Stimulated activated CD8-positive, alpha-beta memory T cell treated with anti-CD3 and anti-CD28 coated beads, Interleukin-15, amount 100 ng/mL, for 48 hours (primary cell): ENCODE measurements at regions not wholly inside any gene's neighbourhood (a gene's known extent, or its start where the extent isn't known, plus 50 kb on each side); places are given as distances from the start of the nearest gene placed in this dataset.

Experiments used
- DNase-seq, 2 donors: peaks; one replicate each; pipeline ENCODE4 v3.0.0-alpha.2; 2020; ENCODE audit warnings: low read depth in 2 of 2

DNA sequence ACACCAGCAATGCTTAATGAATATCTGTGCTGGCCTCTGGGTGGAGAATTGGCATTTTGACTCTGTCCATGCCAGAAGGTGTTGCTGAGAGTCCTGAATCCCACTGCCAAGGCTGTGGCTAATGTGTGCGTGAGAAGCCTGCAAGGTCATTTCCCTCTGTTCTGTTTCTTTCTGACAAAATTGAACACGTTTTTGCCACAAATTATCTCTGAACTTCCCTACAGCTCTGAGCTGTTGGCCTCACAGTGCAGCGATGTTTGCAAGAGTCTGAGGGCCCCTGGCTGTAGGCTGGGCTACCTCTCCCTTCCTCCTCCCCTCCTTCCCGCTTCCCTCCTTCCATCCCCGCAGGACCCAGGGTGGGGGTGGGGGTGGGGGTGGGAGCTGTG is 154.1 kb upstream of the HS6ST1 start:
- DNase-seq = no peak

DNA sequence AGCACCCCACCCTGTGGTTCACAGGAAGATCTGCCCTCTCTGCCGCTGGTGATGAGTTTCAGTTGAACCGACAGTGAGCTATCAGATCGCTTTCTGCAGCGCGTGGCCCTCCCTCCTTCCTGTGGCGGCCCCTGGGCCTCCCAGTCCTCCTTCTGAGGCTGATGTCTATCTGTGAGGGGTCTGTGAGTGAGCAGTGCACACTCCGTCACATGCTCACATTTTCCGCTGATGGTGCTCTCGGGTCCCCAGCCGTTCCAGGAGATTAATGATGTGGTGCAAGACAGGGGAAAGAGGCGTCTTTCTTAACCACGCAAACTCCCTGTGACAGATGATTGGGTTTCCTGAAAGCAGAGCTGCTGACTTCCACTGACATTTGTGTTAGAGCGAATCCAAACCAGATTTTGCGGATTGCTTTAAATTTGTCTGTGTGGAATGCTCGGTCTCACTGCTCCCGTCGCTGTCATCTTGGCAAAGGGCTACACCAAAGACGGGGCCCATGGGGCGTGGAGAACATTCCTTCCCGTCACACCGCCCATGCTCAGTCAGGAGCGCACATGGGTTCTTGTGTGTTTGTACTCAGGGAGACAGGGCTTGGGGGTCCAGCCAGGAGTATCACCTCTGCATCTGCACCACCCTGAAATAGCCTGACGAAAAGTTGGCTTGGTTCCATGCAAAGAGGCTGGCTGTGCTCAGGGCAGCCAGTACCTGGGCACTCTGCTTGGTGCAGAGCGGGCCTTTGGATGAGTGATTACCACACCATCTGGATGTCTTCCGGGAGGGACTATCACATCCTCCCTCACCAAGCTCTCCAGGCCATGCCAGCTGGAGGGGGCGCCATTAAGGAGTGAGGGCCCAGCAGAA is 154.7 kb upstream of the HS6ST1 start:
- peak; percentile 56 to 70 for DNase-seq

DNA sequence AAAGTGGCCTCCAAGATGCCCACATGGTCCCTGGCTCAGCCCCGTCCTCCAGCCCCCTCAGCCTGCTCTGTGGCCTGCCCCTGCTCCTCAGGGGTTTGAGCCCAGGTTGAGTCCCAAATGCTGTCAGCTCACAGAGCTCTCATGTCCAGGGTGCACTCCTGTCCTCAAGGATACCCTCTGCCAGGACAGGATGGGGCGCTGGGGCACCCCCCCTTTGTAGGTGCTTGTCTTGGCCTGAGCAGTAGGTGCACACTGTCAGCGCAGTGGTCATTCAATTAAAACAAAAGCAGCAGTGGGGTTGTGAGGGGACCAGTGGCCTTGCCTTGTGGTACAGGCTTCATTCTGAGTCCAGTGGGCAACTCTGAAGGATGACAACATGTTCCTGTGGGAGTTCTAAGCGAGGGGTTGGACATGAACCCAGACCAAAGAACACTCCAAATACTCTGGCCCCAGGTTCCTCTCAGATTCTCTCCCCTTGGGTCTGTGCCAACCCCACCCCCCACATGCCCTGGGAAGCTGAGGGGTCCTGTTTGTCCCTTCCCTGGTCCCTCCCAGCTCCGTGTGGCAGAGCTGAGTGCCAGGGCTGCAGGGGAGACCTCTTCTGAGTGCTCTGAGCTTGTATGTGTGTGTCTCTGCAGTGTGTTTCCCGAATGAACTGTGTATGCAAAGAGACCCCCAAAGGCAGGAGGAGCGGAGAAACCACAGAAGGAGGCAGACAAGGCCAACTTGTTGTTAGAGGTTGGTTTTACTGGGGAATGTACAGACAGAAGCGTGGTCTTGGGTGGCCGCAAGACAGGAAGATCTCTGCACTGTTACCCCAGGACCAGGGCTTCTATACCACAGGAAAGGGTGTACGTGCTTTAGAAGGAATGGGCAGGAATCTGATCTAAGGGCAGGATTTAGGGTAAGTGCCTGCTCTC is 155.6 kb upstream of the HS6ST1 start:
- DNase-seq = no peak

DNA sequence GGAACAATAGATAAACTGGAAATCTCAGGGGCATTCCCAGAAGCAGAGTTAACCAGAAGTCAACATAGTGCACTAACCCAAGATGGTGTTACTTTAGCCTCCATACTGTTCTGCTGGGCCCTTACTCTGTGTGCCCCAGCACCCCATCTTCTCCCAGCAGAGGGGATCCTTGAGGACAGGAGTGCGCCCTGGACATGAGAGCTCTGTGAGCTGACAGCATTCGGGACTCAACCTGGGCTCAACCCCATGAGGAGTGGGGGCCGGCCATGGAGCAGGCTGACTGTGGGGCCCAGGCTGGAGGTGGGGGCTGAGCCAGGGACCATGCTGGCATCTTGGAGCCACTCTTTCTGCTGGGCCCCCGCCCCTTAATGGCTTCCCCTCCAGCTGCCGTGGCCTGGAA is 156.3 kb upstream of the HS6ST1 start:
- no peak for DNase-seq

DNA sequence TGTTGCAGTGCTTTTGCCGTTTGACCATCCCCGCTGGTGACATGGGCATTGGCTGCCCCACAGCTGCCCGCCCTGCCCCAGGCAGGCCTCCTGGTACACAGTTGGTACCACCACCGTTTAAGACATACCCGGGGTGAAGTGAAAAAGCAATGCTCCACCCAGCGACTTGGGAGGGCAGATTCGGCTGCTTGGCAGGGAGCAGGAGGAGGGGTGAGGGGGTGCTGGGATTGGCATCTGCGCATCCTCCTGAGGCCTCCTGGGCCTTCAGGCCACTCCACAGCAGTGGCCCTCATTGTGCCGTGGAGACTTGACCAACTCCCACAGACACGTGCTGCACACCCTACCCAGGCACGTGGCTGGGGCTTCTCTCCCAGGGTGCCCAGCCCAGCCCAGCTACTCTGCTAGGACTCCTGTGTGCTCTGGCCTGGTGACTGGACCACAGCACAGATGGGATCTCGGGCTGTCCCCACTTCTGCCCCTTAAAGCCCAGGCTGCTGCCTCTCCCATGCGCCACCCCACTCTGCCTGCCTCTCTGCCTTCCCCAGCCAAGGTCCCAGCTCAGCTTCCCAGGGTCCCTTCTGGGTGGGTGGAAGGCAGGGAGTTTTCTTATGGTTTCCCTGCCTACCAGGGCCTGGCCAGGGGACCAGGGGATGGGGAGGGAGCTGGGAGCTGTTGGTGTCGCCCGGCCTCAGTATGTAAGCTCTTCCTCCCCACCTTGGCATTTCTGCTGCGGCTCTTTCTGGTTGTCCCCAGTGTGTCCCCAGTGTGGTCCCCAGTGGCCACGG is 157.0 kb upstream of the HS6ST1 start:
- no peak for DNase-seq

DNA sequence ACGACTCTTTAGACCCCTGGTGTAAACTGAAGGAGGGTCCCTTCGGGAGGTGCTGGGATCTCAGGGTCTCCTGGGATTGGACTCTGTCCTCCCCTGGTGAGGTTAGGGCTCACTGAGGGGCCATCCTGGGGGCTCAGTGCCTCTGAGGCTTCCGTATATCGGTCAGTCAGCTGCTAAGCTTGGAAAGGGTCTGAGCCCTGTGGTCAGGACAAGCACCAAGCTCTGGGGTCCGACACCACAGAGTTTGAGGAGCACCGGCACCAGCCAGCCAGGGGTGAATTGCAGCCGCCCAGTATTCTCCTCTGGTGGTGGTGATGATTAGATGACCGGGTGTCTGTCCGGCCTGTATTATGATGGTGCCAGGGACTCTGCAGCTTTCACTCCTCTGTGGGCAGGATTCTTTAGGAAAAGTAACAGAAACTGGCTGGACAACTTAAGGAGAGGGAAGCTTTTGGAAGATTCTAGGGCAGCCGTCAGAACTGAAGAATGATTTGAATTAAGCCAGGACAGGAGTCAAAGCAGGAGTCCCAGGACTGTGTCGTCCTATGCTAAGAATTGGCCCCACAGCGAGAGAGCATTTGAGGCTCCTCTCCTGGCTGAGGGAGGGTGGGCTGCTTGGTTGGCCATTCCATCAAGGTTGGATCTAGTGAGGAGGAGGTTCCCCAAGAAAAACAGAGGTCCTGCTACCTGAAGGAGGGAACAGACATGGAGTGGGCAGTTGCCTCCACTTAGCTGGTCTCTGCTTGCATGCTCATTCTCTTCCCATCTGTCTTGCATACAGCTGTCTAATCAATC is 158.6 kb upstream of the HS6ST1 start:
- DNase-seq = no peak

DNA sequence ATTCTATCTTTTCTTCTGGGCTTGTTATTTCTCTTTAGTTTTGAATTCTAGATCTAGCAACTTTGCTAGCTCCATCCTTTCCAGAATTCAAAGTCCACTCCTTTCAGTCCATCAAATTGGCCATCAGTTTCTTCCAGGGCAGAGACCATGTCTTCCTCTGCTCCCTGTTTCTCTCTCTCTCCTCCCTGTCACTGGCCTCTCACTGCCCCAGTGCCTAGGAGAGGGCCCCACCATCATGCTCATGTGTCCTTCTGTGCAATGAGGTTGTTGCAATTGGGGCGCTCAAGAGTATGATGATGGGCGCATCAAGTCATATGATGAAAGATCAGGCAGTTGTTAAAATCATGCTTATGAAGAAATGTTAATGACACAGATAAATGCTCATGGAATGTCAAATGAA is 159.2 kb upstream of the HS6ST1 start:
- no peak for DNase-seq

DNA sequence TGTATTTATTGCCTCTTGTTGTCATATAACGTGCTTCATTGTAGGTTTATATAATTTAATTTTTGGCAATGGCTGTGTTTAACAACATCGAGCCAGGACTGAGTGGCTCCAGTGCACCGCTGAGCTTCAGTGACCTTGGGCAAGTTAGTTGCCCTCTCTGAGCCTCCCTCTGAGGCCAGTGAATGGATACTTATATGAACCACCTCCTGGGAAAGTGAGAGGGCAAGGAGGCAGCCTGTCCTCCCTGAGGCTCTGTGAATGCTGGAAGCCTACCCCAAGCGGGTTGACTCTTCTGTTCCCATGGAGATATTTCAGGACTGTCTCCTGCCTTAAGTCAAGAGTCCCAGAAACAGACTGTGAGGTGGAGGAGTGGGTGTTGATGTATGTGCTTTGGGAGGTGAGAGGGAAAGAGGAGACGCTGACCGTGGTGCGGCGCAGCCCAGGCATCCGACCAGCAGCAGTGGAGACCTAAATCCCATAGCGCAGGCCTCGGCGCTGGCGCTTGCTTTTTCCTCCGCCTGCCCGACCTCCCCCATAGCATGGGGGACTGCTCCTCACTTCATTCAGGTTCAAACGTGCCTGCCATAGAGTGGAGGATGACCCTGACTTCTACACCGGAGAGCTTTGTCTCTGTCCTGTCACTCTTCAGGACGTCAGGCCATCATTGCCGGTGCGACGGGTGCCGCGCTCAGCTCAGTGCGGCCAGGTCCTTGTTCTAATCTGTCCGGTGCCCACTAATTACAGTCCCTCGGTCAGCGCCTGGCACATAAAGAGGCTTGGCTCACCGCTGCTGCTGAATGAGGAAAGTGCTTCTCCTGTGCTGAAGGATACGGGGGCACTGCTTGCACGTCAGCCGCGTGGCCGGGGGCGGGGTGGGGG is 167.3 kb upstream of the HS6ST1 start:
- no peak for DNase-seq

DNA sequence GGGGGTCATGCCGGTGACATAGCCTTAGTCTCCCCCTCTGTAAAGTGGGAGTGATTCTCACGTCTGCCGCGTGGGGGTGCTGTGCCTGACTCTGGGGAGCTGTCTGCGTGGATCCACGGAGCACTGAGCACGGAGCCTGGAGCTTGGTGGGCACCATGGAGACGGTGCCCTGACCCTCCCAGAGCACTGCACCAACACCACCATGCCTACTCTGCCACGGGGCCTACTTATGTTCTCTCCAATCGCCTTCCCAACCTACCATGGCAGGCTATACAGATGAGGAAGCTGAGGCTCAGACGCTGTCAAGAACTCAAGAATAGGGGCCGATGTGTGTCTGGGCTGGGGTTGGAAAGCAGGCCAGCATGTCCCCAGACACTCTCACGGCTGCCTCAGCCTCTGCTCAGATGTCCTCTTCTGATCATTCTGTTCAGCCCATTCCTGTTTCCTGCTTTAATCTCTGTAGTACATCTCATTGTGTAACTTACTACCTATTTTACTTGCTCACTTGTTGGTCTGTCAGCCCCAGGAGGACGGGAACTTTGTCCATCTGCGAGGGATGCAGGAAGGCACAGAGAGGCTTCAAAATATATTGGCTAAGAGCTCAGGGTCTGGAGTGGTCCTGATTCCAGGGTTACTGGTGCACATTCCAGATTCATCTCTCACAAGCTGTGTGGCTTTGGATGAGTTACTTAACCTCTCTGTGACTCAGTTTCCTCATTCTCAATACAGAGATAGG is 168.1 kb upstream of the HS6ST1 start:
- DNase-seq = no peak

DNA sequence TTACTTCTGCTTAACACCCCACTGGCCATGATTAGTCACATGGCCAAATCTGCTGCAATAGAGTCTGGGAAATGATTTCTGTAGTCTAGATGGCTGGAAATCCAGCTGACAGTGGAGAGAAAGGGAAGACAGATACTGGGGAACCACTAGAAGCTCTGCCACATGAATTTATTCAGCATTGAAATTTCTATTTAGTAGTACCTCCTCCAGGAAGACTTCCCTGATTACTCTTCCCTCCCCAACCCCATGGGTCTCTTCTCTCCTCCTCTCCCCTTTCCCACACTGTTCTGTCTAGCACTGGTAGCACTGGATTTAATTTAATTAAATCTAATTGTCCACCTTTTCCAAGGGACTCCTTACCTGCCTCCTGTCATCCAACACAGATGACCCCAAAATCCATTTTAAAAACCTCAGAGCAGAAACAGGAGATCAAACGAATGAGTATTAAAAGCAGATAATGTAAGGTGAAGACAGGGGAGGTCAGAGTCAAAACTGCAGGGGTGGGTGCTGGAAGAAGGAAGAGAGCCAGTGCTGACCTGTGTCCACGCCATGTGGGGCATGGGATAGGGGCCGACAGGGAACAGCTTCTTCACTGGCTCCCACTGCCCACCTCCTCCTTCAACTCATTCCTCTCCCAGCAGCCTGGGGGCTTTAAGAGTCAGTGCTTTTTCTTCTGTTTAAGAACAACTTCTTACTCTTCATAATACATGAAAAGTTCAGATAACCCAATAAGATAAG is 169.2 kb upstream of the HS6ST1 start:
- DNase-seq = no peak

DNA sequence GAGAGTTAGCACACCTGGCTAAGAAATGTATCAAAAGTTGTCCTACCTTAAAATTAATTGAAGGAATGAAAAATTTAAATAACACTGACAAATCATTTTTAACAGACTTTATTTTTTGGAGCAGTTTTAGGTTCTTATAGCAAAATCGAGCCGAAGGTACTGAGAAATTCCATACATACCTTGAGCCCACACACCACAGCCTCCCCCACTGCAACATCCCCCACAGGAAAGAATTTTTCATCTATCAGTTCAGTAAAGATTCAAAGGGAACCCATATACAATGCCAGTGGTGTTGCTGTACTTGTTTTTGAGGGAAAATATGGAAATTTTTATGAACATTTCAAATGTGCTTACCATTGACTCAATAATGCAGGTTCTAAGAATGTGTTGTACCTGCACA is 169.8 kb upstream of the HS6ST1 start:
- DNase-seq = no peak

DNA sequence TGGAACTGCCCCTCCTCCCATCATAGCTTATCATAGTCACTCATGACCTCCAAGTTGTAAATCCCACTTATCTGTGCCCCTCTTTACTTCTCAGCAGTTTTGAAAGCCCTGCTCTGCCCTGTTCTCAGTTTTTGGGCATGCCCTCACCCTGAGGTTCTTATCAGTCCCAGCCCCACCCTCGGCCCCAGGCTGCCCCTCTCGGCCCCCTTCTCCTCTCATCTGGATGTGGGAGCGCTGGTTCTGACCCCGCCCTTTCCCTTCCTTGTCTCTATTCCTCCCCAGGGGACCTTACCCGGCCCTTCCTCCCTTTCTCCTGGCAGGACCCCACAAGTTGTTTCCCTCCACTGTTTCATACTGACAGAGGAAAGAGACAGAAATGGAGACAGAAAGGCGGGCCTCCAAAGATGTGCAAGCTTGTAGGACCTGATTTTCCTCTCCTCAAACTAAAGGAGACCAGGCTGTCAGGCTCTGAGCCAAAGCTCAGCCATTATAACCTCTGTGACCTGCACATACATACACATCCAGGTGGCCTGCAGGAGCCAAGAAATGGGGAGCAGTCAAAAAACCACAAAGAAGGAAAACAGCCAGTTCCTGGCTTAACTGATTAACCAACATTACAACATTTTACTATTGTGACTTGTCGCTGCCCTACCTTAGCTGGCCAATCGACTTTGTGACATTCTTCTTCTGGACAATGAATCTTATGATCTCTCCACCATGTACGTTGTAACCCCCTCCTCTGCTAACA is 171.0 kb upstream of the HS6ST1 start:
- DNase-seq = no peak

DNA sequence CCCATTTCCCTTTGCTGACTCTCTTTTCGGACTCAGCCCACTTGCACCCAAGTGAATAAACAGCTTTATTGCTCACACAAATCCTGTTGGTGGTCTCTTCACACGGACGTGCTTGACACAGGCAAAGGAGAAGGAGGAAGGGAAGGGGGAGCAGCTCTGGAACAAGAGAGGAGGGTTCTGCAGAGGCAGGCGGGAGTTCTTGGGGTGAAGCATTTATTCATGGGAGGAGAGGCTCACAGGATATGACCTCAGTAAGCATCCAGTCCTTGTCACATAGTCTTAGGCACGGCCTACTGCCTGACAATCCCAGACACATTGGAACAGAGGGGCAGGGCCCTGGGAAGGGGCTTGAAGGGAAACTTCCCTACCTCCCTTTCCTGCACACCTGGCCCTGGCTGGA is 171.7 kb upstream of the HS6ST1 start:
- DNase-seq = no peak

DNA sequence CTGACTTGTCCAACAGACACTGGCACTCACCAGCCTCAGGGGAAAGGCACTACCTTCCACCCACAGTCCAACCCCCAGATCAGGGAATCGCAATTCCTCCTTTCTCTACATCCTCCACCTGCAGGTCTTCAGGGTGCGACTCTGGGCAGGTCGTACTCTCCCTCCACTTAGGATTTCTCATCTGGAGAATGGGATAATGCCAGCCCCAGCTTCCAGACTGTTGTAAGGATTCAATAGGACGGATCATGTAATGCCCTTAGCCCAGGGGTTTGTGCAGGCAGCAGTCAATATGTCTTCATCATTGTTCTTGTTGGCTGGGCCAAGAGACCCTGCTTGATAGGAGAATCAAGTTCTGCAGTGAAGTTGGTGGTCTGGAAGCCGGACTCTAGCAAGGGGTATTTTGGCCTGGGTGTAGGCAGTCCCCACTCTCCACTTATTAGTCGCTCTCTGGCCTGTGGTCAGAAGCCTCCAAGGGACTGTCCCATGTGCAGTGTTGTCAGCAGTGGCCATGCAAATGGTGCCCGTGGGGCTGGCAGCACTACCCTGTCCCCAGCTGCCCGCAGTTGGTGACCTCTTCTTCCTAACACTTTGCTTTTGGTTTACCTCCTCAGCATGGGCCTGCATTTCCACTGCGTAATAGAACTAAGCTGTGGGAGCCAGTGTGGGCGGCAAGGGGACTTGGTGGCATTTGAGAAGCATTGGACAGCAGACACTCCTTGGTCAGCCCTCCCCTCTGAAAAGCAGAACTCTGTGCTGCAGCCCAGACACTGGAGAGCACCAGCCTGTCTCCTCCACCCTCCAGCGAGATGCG is 172.4 kb upstream of the HS6ST1 start:
- no peak for DNase-seq

DNA sequence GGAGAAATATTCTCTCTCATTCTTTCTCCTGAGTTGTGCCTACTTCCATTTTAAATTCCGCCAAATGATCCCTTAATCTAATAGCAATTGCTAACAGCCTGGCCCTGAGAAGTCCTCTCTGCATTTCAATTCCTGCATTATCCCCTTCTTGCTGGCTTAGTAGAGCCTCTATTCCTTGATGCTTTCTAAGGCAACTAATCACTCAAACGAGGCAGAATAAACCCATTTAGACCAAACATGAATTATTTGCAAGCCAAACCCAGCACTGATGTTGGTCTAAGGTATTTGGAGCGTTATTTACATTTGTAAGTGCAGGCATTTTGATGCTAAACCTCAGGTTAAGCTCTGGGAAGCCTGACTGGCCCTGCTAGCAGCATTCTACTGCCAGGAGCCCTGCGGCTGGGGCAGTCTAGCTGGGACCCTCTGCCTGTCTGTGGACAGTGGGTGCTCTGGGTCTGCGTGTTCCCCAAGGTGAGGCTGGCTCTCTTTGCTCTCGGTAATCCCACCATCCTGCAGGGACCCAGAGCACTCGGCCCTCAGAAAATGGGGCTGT is 173.1 kb upstream of the HS6ST1 start:
- DNase-seq = no peak

DNA sequence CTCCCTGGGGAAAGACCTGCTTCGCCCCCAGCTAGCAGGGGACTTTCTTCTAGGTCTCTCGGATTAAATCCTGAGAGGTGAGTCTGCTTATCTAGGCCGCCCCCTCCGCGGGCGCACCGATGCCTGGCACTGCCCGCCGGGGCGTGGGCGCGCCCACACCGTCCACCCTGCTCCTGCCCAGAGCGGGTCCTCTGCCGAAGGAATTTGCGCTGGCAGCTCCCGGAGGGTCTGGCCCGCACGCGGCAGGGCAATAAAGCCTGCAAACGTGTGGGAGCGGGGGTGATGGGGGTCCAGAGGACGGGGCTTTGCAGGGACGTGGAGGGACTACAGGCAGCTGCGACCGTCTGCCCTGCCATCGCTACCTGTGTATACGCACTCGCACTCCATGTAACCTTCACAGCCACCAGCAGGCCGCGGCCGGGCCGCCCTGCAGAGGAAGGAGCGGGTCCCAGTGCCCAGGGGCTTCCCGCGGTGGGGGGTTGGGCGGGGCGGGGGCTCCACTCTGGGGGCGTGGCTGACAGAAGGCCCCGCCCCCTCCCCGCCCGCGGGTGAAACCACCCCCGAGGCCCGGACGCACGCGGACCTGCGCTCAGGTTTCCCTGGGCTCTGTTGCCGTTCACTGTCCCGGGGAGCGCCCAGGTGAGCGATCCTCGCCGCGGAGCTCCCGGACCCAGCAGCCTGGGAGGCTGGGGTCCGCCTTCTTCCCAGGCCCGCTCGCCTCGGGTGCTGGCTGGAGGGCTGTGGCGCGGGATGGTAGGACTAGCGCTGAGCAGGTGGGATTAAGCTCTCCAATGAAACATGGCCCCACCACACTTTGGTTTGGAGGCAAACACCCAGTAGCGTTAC is 174.5 kb upstream of the HS6ST1 start:
- DNase-seq = no peak
